ENCODE measurements at regions not wholly inside any gene's neighbourhood (a gene's known extent, or its start where the extent isn't known, plus 50 kb on each side); places are given as distances from the start of the nearest gene placed in this dataset.

DNA sequence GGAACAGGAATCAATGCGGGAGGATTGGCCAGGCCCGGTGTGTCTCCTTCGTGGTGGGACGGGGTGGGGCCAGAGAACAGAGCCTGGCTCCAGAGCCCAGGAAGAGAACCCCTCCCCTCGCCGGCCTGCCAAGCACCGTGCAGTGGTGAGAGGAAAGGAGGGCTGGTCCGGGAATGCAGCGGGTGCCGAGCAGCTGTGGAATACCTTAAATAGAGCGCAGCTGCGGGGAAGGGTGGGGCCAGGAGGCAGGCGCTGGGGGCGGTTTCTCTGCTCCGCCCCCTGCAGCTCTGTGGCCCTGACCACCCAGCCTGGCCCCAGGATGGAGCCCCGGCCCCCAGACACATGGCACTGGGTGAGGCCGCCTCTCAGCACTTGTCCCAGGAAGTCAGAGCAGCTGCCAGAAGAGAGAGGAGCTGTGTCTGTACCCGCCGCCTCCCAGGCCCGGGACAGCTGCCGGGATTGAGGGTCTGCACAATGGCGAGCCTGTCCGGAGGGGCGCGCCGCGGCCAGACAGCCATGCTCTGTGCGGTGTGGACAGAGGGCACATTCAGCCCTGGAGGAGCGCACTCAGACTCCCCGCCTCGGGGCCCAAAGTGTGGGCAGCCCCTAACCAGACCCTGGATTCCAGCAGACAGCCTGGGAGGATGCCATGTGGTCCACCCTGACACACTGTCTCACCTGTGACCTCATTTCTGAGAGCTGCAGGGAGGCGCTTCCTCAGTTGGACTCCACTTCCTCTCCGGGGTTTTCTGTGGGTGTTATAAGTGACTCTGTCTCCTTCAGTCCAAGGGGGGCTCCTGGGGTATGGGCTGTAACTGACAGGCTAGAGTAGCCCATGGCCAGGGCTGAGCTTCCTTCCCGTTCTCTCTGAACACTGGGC is 268.8 kb downstream of the SEC14L1 start:
- DNase-seq (ENCODE audit: low read depth in 2 of 2): no peak

DNA sequence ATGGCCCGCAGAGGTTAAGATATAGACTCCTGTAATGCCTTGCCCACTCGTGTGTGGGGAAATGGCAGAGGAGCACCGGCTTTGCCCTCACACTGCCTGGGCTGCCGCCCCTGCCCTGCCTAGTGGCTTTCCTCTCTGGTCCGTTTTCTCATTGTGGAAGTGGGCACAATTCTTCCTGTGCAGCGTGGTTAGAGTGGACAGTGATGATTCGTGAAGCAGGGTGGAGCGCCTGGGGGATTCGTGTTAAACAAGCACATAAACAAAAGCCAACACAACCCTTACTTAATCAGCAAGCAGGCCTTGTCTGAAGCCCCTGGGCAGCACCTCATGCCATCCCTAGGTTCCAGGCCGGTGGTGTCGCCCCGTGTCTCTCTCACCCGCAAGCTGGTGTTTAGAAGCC is 269.7 kb downstream of the SEC14L1 start:
- DNase-seq (ENCODE audit: low read depth in 2 of 2): no peak

DNA sequence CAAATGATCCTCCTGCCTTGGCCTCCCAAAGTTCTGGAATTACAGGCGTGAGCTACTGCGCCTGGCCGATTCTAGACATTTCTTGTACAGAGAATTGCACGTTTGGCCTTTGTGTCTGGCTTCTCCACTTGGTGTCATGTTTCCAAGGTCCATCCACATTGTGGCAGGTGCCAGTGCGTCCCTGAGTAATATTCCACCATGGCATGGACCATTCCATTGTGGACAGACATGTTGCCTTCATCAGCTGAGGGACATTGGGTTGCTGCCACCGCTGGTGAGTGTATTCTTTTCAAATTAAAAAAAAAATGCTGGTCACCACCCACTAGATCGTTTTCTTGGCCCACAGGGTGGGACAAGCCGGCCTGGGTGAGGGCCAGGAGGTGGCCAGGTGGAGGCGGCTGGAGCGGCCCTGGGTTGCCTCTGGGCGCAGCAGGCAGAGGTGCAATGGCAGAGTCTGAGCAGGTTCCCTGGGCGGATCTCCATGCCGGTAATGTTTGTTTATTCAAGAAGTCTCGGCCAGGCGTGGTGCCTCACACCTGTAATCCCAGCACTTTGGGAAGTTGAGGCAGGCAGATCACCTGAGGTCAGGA is 274.1 kb downstream of the SEC14L1 start:
- DNase-seq (ENCODE audit: low read depth in 2 of 2): no peak

DNA sequence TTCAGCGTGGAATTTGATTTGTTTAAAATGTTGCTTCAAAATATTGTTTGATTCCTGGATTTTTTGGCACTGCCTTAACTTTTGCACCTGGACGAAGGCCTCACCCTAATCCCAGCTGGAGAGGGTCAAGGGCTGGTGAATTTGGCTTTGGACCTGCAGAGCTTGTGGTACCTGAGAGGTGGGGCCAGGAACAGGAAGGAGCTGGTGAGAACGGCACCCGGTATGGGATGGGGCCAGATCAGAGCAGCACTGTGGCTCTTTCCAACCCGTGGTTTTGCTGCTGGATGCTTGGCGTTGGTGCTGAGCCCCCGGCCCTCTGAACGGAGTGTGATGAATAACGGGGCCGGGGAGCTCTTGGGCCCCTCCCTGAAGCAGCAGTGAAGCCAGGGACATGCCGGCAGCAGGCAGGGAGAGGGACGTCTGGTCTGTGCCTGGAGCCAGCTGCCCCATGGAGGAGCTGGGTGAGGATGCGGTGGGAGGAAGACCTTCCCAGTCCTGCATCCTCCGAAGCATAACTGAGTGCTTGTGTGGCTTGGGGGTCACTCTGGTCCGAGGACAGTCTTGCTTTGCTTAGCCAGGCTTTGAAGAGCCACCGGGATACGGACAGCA is 275.4 kb downstream of the SEC14L1 start:
- DNase-seq (ENCODE audit: low read depth in 2 of 2): no peak

DNA sequence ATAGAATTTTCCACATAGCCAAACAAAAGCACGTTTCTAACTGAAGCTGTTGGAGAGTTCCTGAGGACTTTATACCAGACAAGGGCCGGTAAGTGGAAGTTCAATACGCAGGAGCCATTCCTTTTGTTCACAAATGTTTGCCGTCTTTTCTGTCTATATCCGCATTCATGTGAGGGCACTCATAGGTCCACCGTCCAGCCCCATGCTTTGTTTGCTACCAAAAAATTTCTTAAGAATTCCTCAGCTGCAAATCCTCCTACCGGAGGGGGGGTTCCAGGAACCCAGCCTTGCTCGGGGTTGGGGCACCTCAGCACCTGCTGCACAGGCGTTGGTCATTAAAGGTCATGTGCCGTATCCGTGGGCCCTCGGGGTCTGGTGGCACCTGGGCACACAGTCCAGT is 276.8 kb downstream of the SEC14L1 start:
- no peak for DNase-seq (ENCODE audit: low read depth in 2 of 2)

DNA sequence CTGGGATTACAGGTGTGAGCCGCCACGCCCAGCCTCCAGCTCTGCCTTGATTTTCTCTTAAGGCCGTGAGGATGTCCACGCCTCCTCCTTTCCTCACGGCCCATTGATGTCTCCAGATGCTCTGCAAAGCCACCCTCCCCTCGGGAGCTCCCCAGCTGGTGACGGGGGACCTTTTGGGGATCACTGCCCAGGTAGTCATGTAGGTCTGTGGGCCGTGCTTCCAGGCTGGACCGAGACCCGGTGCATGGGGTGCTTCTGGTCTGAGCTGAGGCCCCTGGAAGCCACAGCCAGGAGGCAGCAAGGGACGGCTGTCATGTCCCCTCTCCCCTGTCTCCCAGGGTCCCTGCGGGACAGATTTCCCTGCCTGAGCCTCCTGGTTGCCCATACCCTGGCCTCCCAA is 277.8 kb downstream of the SEC14L1 start:
- DNase-seq (ENCODE audit: low read depth in 2 of 2): no peak

DNA sequence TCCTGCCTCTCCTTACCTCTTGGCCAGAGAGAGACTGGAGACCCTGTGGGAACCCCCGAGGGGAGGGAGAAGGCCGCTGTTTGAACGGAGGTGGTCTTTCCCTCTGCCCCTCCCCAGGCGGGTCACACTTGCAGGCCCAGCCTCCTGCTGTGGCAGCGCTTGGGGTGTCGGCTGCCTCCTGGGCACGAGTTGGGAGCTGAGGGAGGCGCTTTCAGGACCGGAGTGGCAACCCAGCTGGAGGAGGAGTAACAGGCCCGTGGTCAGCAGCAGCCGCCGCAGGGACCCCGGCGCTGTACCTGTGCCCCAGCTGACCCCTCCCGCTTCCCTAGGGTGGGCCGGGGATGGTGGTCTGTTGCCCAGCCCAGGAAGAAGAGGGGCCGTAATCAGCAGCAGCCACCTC is 278.3 kb downstream of the SEC14L1 start:
- no peak for DNase-seq (ENCODE audit: low read depth in 2 of 2)

DNA sequence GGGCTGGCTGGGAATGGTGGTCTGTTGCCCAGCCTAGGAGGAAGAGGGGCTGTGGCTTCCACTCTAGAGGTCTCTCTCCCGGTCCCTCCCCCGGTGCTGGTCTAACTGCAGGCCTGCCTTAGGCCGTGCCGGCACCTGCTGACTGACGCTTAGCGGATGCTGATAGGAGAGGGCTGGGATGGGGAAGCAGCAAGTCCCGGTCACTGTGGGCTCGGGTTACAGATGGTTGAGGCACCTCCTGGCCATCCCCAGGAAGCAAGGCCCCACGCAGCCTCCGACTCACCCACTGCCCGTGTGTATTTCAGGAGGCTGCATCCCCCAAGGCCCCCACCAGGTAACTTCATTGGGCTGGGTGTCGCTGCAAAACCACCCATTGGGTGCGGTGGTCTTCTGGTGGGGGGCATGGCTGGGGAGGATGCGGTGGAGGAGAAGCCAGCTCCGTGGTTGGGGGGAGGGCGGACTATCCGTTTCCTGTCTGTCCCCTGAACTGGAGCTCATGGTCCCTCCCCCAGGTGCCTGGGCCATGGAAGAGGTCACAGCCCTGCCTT is 278.9 kb downstream of the SEC14L1 start:
- no peak for DNase-seq (ENCODE audit: low read depth in 2 of 2)

DNA sequence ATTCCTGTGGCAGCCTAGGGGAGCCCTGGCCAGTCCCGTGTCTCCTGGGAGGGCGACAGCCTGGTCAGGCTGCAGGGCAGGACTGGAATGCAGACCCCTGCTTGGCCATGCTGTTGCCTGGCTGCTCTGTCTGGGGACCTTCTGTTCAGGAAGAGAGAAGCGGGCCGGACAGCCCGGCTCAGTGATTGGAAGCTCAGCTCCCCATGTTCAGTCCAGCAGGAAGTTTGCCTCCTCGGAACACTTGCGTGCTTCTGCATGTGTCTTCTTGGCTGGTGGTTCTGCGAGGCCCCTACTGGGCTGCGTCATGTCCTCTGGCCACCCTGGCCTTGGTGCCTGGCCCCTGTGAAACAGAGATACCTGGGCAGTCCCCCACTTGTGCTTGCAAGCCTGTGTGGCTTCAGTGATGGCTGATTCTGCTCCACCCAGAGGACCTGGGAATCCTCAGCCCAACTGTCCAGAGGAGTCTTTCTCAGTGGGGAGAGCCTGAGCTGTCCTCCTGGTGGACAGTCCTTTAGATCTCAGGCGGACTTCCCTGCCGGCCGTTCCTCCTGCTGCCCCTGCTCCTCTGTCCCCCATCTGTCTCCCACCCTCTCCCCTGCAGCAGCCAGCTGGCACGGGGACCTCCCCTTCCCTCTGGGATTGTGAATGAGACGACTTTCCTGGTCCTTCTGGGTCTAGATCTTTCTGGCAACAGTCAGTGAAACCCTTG is 279.5 kb downstream of the SEC14L1 start:
- no peak for DNase-seq (ENCODE audit: low read depth in 2 of 2)

DNA sequence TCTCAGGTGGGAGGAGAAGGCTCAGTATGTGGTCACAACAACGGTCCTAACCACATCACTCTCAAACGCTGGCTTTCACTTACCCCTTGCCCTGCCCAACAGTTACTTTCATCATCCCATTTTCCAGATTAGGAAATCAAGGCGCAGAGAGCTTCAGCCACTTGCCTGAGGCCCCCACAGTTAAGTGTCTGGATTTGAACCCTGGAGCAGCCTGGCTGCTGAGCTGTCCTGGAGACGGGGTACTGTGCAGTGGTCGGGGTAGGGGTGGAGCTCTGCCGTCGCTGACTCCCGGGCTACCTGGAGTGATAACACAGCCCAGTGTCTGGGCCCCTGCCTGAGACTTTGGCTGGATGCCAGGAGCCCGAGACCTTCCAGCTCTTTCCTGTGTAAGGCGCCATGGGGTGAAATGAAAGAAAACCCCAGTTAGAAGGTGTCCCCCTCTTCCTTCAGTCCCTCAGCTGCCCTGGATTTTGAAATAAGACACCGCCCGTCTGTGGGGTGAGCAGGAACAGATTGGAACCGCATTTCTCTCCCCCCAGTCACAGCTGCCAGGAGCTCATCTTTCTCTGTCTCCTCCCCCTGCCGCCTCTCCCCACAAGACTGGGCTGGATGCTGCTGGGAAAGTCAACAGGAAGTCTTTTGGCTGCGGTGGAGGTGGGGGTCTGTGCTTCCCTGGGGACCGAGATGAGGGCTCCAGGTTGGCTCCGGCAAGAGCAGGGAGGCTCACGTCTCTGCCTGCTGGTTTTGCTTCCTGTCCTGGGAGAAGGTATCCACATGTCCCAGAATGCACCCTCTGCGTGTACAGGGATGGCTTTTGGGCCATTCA is 280.2 kb downstream of the SEC14L1 start:
- peak in 1 of 2 donors; percentile 62 for DNase-seq (ENCODE audit: low read depth in 2 of 2)

DNA sequence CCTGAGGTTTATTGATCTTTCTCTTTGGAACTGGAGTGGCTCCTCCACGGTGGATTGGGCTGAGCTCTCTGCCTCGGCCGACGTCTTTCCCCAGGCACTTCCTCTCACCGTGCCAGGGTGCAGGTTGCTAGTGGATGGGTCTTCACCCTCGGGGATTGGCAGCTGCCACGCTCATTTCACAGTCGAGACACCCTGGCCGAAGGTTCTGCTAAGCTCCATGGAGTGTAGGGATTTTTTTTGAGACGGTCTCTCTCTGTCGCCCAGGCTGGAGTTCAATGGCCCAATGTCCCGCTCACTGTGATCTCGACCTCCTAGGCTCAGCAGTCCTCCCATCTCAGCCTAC is 280.8 kb downstream of the SEC14L1 start:
- DNase-seq (ENCODE audit: low read depth in 2 of 2): no peak

DNA sequence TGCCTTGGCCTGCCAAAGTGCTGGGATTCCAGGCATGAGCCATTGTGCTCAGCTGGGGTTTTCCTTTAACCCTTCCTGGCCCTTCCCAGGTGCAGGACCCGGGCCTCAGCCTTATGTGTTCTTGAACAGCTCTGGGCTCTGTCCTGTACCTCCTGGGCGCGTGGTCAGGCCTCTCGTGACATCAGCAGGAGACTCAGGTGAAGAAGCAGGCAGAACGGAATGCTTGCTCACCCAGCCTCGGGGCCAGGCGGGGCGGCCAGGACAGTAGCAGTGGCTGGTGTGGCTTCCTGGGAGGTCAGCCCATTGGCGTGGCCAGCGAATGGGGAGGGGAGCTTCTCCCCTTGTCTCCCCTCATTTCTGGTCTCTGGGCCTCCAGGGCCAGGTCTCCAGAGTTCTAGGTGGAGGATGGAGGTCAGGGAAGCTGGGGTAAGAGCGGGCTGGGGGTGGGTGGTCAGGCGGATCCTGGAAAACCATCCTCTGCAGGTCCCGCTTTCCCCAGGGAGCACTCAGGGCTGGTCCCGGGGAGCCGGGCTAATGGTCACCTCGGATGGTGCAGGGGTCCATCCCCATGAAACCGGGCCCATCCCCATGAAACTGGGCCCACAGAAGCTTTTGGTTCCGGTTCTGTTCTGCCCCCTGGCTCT is 281.5 kb downstream of the SEC14L1 start:
- DNase-seq (ENCODE audit: low read depth in 2 of 2): no peak

DNA sequence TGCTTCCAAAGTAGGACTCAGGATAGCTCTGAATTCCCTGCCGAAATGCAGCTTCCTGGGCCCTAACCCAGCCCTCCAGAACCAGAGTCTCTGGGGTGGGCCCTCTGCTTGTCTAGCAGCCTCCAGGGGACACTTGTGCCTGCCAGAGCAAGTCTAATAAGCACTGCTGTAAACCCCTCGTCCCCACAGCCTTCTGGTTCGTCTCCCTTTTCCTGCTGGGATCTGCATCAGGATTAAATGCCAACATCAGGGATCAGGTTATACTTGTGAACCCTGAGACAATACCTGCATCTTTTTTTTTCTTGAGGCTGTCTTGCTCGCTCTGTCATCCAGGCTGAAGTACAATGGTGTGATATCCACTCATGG is 282.0 kb downstream of the SEC14L1 start:
- no peak for DNase-seq (ENCODE audit: low read depth in 2 of 2)

DNA sequence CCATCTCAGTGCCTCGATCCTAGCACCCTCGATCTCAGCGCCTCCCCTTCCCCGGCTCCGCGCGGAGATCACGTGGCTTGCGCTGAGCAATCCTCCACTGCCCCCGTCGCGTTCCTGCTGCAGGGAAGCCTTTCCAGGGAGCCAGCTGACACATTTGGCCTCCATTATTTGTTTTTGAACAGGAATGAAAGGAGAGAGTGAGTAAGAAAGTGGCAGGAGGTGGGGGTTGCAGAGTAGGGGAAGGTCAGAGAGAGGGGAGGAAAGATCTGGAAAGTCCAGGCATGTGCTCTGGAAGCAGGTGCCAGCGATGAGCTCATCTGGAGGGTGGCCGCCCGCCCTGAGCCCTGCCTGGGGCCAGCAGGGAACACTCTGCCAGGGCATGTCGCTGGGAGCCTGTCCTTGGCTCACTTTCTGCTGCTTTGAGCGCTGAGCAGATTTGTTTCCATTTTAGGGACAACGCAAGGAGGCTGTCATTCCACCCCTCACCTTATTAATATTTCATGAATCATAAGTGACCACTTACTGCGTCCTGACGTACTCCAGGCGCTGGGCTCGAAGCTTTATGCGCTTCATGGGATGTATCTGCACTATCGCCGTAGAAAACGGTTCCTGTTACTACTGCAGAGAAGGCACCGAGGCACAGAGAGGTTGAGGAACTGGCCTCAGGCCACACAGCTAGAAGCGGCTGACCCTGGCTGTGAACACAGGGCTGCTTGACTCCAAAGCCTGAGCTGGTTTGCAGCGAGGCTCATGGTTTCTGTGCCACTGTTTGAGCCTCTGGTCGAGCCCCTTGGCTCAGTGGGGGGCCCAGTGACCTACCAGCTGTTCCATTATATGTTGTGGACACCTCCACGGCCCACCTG is 283.1 kb downstream of the SEC14L1 start:
- DNase-seq (ENCODE audit: low read depth in 2 of 2): peak; percentile 95 to 97

DNA sequence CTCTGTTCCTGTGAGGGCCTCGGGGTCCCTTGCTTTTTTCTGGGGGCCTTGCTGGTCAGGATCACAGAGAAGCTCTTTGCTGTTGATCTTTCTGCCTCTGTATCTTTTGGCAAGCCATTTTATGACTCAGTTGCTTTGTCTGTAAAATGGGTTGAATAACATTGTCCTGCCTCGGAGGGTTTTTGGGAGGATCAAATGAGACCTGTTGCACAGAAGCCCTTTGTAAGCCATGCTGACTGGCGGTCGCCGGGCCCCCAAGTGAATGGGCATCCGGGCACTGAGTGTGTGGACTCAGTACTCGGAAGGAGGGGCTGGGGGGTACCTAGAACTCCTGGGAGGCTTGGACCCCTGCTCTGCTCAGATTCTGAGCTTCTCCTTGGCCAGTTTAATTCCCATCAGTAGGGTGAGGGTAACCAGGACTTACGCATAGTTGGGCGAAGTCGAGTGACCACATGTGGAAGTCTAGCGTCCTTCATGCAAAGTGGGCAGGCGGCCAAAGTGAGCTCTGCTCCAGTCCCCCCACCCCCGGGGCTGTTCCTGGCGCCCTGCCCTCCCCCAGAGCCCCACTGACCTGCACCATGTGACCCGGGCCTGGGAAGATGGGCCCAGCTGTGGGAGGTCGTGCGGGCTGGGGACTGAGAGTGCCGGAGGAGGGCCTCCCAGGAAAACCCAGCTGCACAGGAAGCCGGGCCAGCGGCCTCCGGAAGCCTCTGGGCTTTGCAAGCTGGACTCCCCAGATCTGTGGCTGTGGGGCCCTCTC is 284.0 kb downstream of the SEC14L1 start:
- peak; percentile 61 to 85 for DNase-seq (ENCODE audit: low read depth in 2 of 2)

DNA sequence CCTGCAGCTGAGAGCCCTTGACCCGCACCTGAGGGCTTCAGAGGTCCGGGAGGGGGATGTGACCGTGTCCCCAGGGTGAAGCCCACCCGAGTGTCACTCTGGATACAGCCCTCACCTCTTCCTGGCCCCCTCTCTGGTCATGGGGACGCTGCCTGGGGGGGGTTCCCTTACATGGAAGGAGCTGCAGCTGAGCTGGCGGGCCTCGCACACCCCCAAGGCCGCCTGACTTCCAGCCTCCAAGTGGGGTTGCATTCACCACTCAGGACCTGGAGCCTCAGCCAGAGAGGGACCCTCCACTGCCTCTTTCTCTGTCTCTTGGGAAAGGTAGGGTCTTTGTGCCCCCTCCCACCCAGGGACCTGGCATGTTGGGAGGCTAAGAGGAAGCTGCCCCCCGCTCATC is 284.6 kb downstream of the SEC14L1 start:
- DNase-seq (ENCODE audit: low read depth in 2 of 2): no peak

DNA sequence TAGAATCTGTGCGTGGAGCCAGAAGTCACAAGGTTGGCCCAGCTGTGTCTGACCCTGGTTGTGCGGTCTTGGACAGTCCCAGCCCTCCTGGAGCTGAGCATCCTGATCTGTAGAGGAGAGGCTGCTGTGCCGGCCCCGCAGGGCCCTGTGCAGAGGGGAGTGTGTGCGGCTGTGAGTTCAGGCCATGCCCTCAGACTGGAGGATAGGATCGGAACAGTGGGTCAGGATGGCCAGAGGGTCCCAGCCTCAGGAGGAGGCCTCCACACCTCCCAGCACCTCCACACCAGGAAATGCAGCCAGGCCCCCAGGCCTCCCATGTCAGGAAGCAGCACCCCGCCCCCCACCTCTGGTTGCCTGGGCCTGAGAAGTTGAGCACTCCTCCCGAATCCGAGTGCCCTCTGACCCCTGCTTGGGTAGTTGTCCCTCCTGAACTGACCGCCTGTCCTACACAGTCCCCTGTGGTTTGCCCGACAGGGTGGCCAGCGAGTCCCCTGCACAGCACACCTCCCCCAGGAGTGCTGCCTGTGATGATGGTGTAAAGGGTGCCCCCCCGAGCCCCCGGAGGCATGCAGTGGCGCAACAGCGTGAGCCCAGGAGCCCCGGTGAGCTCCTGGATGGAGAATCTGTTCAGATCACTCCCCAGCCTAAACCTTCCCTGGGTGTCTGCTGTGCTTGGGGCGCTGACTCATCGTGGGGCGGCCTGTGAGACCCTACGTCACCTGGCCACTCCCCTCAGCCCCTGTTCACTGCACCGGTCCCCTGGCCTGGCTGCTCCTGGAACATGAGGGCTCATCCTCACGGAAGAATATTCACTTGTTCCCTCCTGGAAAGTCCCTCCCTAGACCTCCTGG is 285.2 kb downstream of the SEC14L1 start:
- DNase-seq (ENCODE audit: low read depth in 2 of 2): peak; percentile 60 to 75
